H1 (cell line): ENCODE measurements at regions not wholly inside any gene's neighbourhood (a gene's known extent, or its start where the extent isn't known, plus 50 kb on each side); places are given as distances from the start of the nearest gene placed in this dataset.

ENCODE experiments used
- CTCF ChIA-PET: fragments of 300-600 bp; sonication (Branson Sonifier 250); formaldehyde crosslinking; loops from one replicate; lab custom pipeline; 2021; ENCODE audit not compliant: partially characterized antibody; lab: Charles Lee
- POLR2A ChIA-PET: fragments of 300-600 bp; sonication (Branson Sonifier 250); formaldehyde crosslinking; loops from one replicate; lab custom pipeline; 2021; ENCODE audit warnings: inconsistent platforms; ENCODE audit not compliant: partially characterized antibody; lab: Charles Lee
- DNase-seq, 2 experiments: peaks; one replicate each; pipeline versions ENCODE4 v3.0.0 to v3.0.0-alpha.2; 2010 to 2022; ENCODE audit warnings: low spot score in 2 of 2, low read depth in 1 of 2, mixed read lengths in 1 of 2
- FAIRE-seq: peaks from 2 replicates; lab custom pipeline; 2011; peaks lifted over from hg19 to GRCh38; lab: Jason Lieb, UNC
- H2AFZ ChIP-seq: 2 replicates; pipeline ENCODE4 v1.8.1; 2012; ENCODE audit warnings: low read length, inconsistent platforms
- H2AK5ac ChIP-seq: 2 replicates; pipeline ENCODE4 v1.6.1; 2013; ENCODE audit warnings: low read depth, low read length
- H2BK120ac ChIP-seq: replicated peaks from 2 replicates; pipeline ENCODE3; 2013; ENCODE audit warnings: low read depth, low read length, inconsistent platforms
- H2BK12ac ChIP-seq: 2 replicates; pipeline ENCODE4 v1.6.1; 2013; ENCODE audit warnings: low read depth, low read length
- H2BK15ac ChIP-seq: 2 replicates; pipeline ENCODE4 v1.6.1; 2013; ENCODE audit warnings: low read length
- H2BK20ac ChIP-seq: 2 replicates; pipeline ENCODE4 v1.6.1; 2013; ENCODE audit warnings: low read length
- H2BK5ac ChIP-seq: 2 replicates; pipeline ENCODE4 v1.6.1; 2013; ENCODE audit warnings: low read depth, low read length
- H3K14ac ChIP-seq: 2 replicates; pipeline ENCODE4 v1.6.1; 2013; ENCODE audit warnings: inconsistent platforms; ENCODE audit not compliant: insufficient read length
- H3K18ac ChIP-seq: 2 replicates; pipeline ENCODE4 v1.6.1; 2013; ENCODE audit warnings: low read length; ENCODE audit errors: extremely low read depth
- H3K23ac ChIP-seq: 2 replicates; pipeline ENCODE4 v1.6.1; 2013; ENCODE audit warnings: inconsistent platforms; ENCODE audit not compliant: insufficient read length
- H3K23me2 ChIP-seq: 2 replicates; pipeline ENCODE4 v1.6.1; 2013; ENCODE audit warnings: low read depth, low read length
- H3K27ac ChIP-seq: 2 replicates; pipeline ENCODE4 v1.6.1; 2011; ENCODE audit warnings: low read depth, low read length, inconsistent platforms
- H3K27me3 ChIP-seq, 4 experiments: replicated peaks in 1 of 4; 1 replicate in 1 of 4; 2 replicates in 3 of 4; pipeline versions ENCODE4 v1.6.1 to v1.8.1; 2011 to 2013; ENCODE audit warnings: low read length in 3 of 4, mild to moderate bottlenecking in 3 of 4, inconsistent platforms in 2 of 4, mixed read lengths in 2 of 4, moderate library complexity in 1 of 4; ENCODE audit not compliant: control insufficient read depth in 3 of 4, insufficient read depth in 3 of 4; ENCODE audit errors: extremely low read depth in 1 of 4
- H3K36me3 ChIP-seq, 4 experiments: 2 replicates each; pipeline versions ENCODE4 v1.6.1 to v1.8.1; 2011 to 2013; ENCODE audit warnings: mild to moderate bottlenecking in 4 of 4, low read length in 3 of 4, moderate library complexity in 2 of 4, control low read depth in 1 of 4, inconsistent platforms in 1 of 4; ENCODE audit not compliant: insufficient read depth in 4 of 4, control insufficient read depth in 2 of 4
- H3K4ac ChIP-seq: replicated peaks from 2 replicates; pipeline ENCODE3; 2013; ENCODE audit warnings: low read length, low read depth, mixed read lengths, inconsistent platforms; ENCODE audit not compliant: insufficient read length
- H3K4me1 ChIP-seq, 4 experiments: replicated peaks in 1 of 4; 1 replicate in 1 of 4; 2 replicates in 3 of 4; pipeline versions ENCODE4 v1.6.1 to v1.8.1; 2011 to 2013; ENCODE audit warnings: low read length in 3 of 4, inconsistent platforms in 2 of 4, mixed read lengths in 1 of 4; ENCODE audit not compliant: insufficient read depth in 4 of 4, control insufficient read depth in 3 of 4
- H3K4me2 ChIP-seq, 2 experiments: 2 replicates each; pipeline versions ENCODE4 v1.6.1 to v1.8.1; 2011 to 2013; ENCODE audit warnings: low read depth in 2 of 2, low read length in 2 of 2, control low read depth in 1 of 2, inconsistent platforms in 1 of 2, mild to moderate bottlenecking in 1 of 2; ENCODE audit not compliant: insufficient read depth in 1 of 2
- H3K4me3 ChIP-seq, 4 experiments: fragments of 200-600, 300-600 bp in 1 of 4; sonication (generic), shearing (Covaris generic), sonication (Bioruptor Twin) in 1 of 4; 2 replicates each; pipeline versions ENCODE4 v1.5.1 to v1.8.1; 2011 to 2016; ENCODE audit warnings: low read length in 4 of 4, low read depth in 3 of 4, control low read depth in 2 of 4, inconsistent platforms in 2 of 4, mild to moderate bottlenecking in 2 of 4, mixed read lengths in 1 of 4, moderate library complexity in 1 of 4; ENCODE audit not compliant: insufficient read depth in 2 of 4; ENCODE audit errors: extremely low read depth in 1 of 4
- H3K56ac ChIP-seq: replicated peaks from 2 replicates; pipeline ENCODE3; 2013; ENCODE audit warnings: low read depth, mild to moderate bottlenecking, mixed read lengths, low read length, inconsistent platforms; ENCODE audit not compliant: insufficient read length
- H3K79me1 ChIP-seq: 2 replicates; pipeline ENCODE4 v1.6.1; 2013; ENCODE audit warnings: low read depth, low read length, control low read depth
- H3K79me2 ChIP-seq, 2 experiments: 2 replicates each; pipeline versions ENCODE4 v1.6.1 to v1.8.1; 2012 to 2013; ENCODE audit warnings: low read length in 2 of 2, mild to moderate bottlenecking in 2 of 2, inconsistent platforms in 1 of 2; ENCODE audit not compliant: insufficient read depth in 2 of 2, control insufficient read depth in 1 of 2
- H3K9ac ChIP-seq, 4 experiments: replicated peaks in 1 of 4; 1 replicate in 1 of 4; 2 replicates in 3 of 4; pipeline versions ENCODE4 v1.6.1 to v1.8.1; 2011 to 2013; ENCODE audit warnings: low read depth in 3 of 4, low read length in 3 of 4, control low read depth in 2 of 4, mild to moderate bottlenecking in 2 of 4, moderate library complexity in 2 of 4, inconsistent platforms in 1 of 4; ENCODE audit errors: extremely low read depth in 1 of 4
- H3K9me3 ChIP-seq, 2 experiments: 2 replicates each; pipeline versions ENCODE4 v1.6.1 to v1.8.1; 2012 to 2013; ENCODE audit warnings: mild to moderate bottlenecking in 2 of 2, moderate library complexity in 2 of 2, control low read depth in 1 of 2, inconsistent platforms in 1 of 2, low read depth in 1 of 2, low read length in 1 of 2, mixed read lengths in 1 of 2; ENCODE audit not compliant: insufficient read depth in 2 of 2
- H4K20me1 ChIP-seq, 2 experiments: replicated peaks in 1 of 2; 2 replicates each; pipeline versions ENCODE3 to v1.8.1; 2011 to 2013; ENCODE audit warnings: inconsistent platforms in 2 of 2, low read length in 2 of 2, mild to moderate bottlenecking in 1 of 2; ENCODE audit not compliant: insufficient read depth in 2 of 2, control insufficient read depth in 1 of 2
- H4K5ac ChIP-seq: 2 replicates; pipeline ENCODE4 v1.6.1; 2013; ENCODE audit warnings: low read length, low read depth, mixed read lengths, inconsistent platforms; ENCODE audit not compliant: insufficient read length
- H4K8ac ChIP-seq: 2 replicates; pipeline ENCODE4 v1.8.0; 2013; ENCODE audit warnings: mild to moderate bottlenecking, moderate library complexity, low read length, inconsistent platforms; ENCODE audit not compliant: insufficient read depth; ENCODE audit errors: extremely low read depth
- H4K91ac ChIP-seq: replicated peaks from 2 replicates; pipeline ENCODE3; 2013; ENCODE audit warnings: low read length, mixed read lengths, inconsistent platforms; ENCODE audit not compliant: insufficient read length
- ASH2L ChIP-seq: fragments of 200-600, 300-600 bp; sonication (generic); IDR thresholded peaks from one replicate; pipeline ENCODE4 v1.7.1; 2017; ENCODE audit warnings: low read length
- E2F6 ChIP-seq: IDR thresholded peaks from 2 replicates; pipeline ENCODE4 v1.6.1; 2012; ENCODE audit warnings: inconsistent platforms
- EZH2 ChIP-seq: fragments of 200-600 bp; sonication (generic); IDR thresholded peaks from 2 replicates; pipeline ENCODE4 v1.7.1; 2012; ENCODE audit warnings: low read depth, mild to moderate bottlenecking, moderate library complexity, low read length, inconsistent platforms; ENCODE audit not compliant: severe bottlenecking
- JUN ChIP-seq: IDR thresholded peaks from 2 replicates; pipeline ENCODE4 v1.6.1; 2011; ENCODE audit warnings: low read depth, mild to moderate bottlenecking, improper control_type of control experiment, low read length
- KDM1A ChIP-seq: fragments of 200-600, 300-600 bp; sonication (generic); IDR thresholded peaks from 2 replicates; pipeline ENCODE4 v1.7.1; 2016; ENCODE audit warnings: mild to moderate bottlenecking, low read length, borderline replicate concordance
- PHF8 ChIP-seq: fragments of 200-600 bp; sonication (generic); conservative IDR thresholded peaks from 2 replicates; pipeline ENCODE4 v1.7.1; 2012; ENCODE audit warnings: low read depth, mild to moderate bottlenecking, inconsistent platforms, low read length, moderate library complexity
- RFX5 ChIP-seq: IDR thresholded peaks from 2 replicates; pipeline ENCODE4 v1.6.1; 2011; ENCODE audit warnings: low read depth, low read length, improper control_type of control experiment, borderline replicate concordance
- RNF2 ChIP-seq: fragments of 200-900, 300-1000 bp; sonication (generic); IDR thresholded peaks from 2 replicates; pipeline ENCODE4 v1.7.1; 2016; ENCODE audit warnings: borderline replicate concordance, low read depth, mild to moderate bottlenecking, antibody characterized with exemption, low read length; ENCODE audit not compliant: poor library complexity, severe bottlenecking; ENCODE audit errors: missing control alignments
- SIX5 ChIP-seq: IDR thresholded peaks from 2 replicates; pipeline ENCODE4 v1.6.1; 2011; ENCODE audit warnings: mild to moderate bottlenecking, low read depth, low read length
- TEAD4 ChIP-seq: IDR thresholded peaks from 2 replicates; pipeline ENCODE4 v1.6.1; 2012; ENCODE audit warnings: low read depth, low read length, inconsistent platforms, mixed read lengths
- WGBS, 2 experiments: shearing (Covaris generic) in 1 of 2; methylation state at CpG; one replicate each; pipeline versions ENCODE4 v1.1.6 to v1.1.7; 2013 to 2015; ENCODE audit warnings: low lambda C conversion rate in 2 of 2, mixed read lengths in 2 of 2, inconsistent platforms in 1 of 2, low coverage in 1 of 2, missing lambda C conversion rate in 1 of 2; ENCODE audit not compliant: insufficient replicate concordance in 2 of 2, insufficient coverage in 1 of 2, insufficient read length in 1 of 2; ENCODE audit errors: extremely low coverage in 1 of 2, missing lambda C conversion rate in 1 of 2; 5-methylcytosine and 5-hydroxymethylcytosine counted together

DNA sequence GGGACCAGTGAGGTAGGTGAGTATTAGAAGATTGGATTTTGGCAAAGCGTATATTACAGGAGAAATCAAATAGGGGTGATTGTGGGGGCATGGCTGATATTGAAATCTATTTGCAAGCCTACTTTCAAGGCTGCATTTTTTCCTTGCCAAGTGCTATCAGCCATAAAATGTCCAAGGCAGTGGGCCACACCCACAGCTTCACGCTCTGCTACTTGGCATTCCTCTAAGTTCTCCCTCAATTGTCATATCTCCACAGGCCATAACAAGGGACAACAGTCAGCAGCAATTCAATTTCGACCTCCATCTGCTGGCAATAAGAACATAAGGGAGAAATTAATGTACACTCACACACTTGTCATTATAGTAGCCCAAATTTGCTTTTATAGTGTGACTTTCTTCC, 667.1 kb upstream of the PKN2 start:
- Histone ChIP-seq H2BK120ac (no peak overlapping the region), H3K4me2 (no peak overlapping the region), H3K36me3 (no peaks in the 10 kb centered on the region), H2BK12ac (no peak overlapping the region), H3K23ac (no peak overlapping the region), H3K56ac (no peak overlapping the region), H3K23me2 (no peaks in the 10 kb centered on the region), H3K79me2 (no peaks in the 10 kb centered on the region), H3K27ac (no peak overlapping the region), H2AK5ac (no peak overlapping the region), H3K4me1 (no peaks in the 10 kb centered on the region), H2AFZ (no peak overlapping the region), H4K5ac (no peak overlapping the region), H3K27me3 (no peaks in the 10 kb centered on the region), H3K4ac (no peak overlapping the region), H3K4me3 (no peak overlapping the region), H2BK15ac (no peak overlapping the region), H3K9me3 (no peaks in the 10 kb centered on the region), H4K91ac (no peak overlapping the region), H3K18ac (no peak overlapping the region), H4K20me1 (no peaks in the 10 kb centered on the region), H2BK5ac (no peak overlapping the region), H2BK20ac (no peak overlapping the region), H3K14ac (no peak overlapping the region), H3K79me1 (no peaks in the 10 kb centered on the region), H4K8ac (no peak overlapping the region), H3K9ac (no peak overlapping the region)
- ChIA-PET POLR2A (no interaction called here), CTCF (interaction anchor here (0.6 kb wide), 1 partner anchor 639 kb away, joined by 3 read pairs; no protein-coding TSS in a partner anchor)
- no peak for FAIRE-seq
- 86% methylated on average over 3 of the region's 3 CpGs; no CpG with 5 or more reads in 1 of the 2 experiments for WGBS, 2 experiments
- DNase-seq = no peak
- TF ChIP-seq EZH2 (no peak), TEAD4 (no peak), SIX5 (no peak), RFX5 (no peak), PHF8 (no peak), JUN (no peak), E2F6 (no peak), RNF2 (no peak), ASH2L (no peak), KDM1A (no peak)
